K562 (cell line): ENCODE measurements at regions not wholly inside any gene's neighbourhood (a gene's known extent, or its start where the extent isn't known, plus 50 kb on each side); places are given as distances from the start of the nearest gene placed in this dataset.

Experiments
- CHD7 ChIP-seq: fragments of 200-600 bp; sonication (generic); IDR thresholded peaks from one replicate; pipeline ENCODE4 v1.6.1; 2012; ENCODE audit warnings: mild to moderate bottlenecking, low read depth, low read length, inconsistent platforms
- E2F6 ChIP-seq, 2 experiments: IDR thresholded peaks; 2 replicates each; pipeline ENCODE4 v1.6.1; 2011; ENCODE audit warnings: borderline replicate concordance in 1 of 2, control low read depth in 1 of 2, low read depth in 1 of 2, low read length in 1 of 2, mild to moderate bottlenecking in 1 of 2, mixed read lengths in 1 of 2, moderate library complexity in 1 of 2; ENCODE audit not compliant: insufficient read depth in 1 of 2, insufficient read length in 1 of 2, poor library complexity in 1 of 2, severe bottlenecking in 1 of 2; ENCODE audit errors: extremely low read depth in 1 of 2
- FOXK1 ChIP-seq: sonication (generic); formaldehyde crosslinking; IDR thresholded peaks from 2 replicates; pipeline ENCODE4 v1.8.0; 2022; ENCODE audit warnings: missing genetic modification reagents, mild to moderate bottlenecking, borderline replicate concordance
- LCOR ChIP-seq: sonication (generic); formaldehyde crosslinking; IDR thresholded peaks from 2 replicates; pipeline ENCODE4 v1.8.0; 2022; ENCODE audit warnings: mild to moderate bottlenecking, missing genetic modification reagents
- MED1 ChIP-seq: sonication (generic); formaldehyde crosslinking; IDR thresholded peaks from 2 replicates; pipeline ENCODE4 v1.8.1; 2023; ENCODE audit warnings: missing genetic modification reagents, borderline replicate concordance
- MYBL2 ChIP-seq, 2 experiments: fragments of 450-650 bp in 1 of 2; sonication (generic) in 1 of 2; formaldehyde crosslinking in 1 of 2; IDR thresholded peaks; 2 replicates each; pipeline versions ENCODE4 v1.6.1 to v1.8.1; 2017 to 2022; ENCODE audit warnings: borderline replicate concordance in 1 of 2, inconsistent platforms in 1 of 2, low read depth in 1 of 2, mild to moderate bottlenecking in 1 of 2, missing genetic modification reagents in 1 of 2, moderate library complexity in 1 of 2
- PML ChIP-seq: IDR thresholded peaks from 2 replicates; pipeline ENCODE4 v1.6.1; 2012; ENCODE audit warnings: low read length, inconsistent platforms
- RFX1 ChIP-seq: fragments of 450-650 bp; IDR thresholded peaks from 2 replicates; pipeline ENCODE4 v1.6.1; 2016; ENCODE audit warnings: mild to moderate bottlenecking, moderate library complexity
- SMARCA5 ChIP-seq: fragments of 450-650 bp; IDR thresholded peaks from 2 replicates; pipeline ENCODE4 v1.6.1; 2016
- ZNF512 ChIP-seq: IDR thresholded peaks from 2 replicates; pipeline ENCODE4 v1.6.1; 2016; ENCODE audit warnings: missing genetic modification characterization, missing compliant biosample characterization
- ZNF695 ChIP-seq: fragments of 450-650 bp; formaldehyde crosslinking; IDR thresholded peaks from 2 replicates; pipeline ENCODE4 v1.4.0; 2020; ENCODE audit warnings: mild to moderate bottlenecking, moderate library complexity

GRCh38 chr1:55708781-55709180, 493.6 kb upstream of the USP24 start (continued):
- TF ChIP-seq CHD7 (no peak), MYBL2 (IDR thresholded peaks at IDR 0.05; ENCODE audit: low read depth) (no peak), MYBL2 (CRISPR knock-in tag; IDR thresholded peaks at IDR 0.05; ENCODE audit: borderline replicate concordance) (no peak), E2F6 (IDR thresholded peaks at IDR 0.05; ENCODE audit: borderline replicate concordance in 1 of 2, extremely low read depth in 1 of 2, insufficient read depth in 1 of 2, insufficient read length in 1 of 2, low read depth in 1 of 2, low read length in 1 of 2, poor library complexity in 1 of 2, severe bottlenecking in 1 of 2) (no peak), PML (no peak), SMARCA5 (no peak), ZNF695 (CRISPR knock-in tag) (no peak), RFX1 (no peak), LCOR (CRISPR knock-in tag) (no peak), FOXK1 (no peak), MED1 (CRISPR knock-in tag) (no peak), ZNF512 (tag) (no peak)
